ENCODE measurements at regions not wholly inside any gene's neighbourhood (a gene's known extent, or its start where the extent isn't known, plus 50 kb on each side); places are given as distances from the start of the nearest gene placed in this dataset.

GRCh38 chr9:31700252-31701045, 684.0 kb upstream of the ACO1 start:
- BruUV-seq (replicated peaks): no TSS peak
- H3K4me1 ChIP-seq (replicated peaks in 1 of 2; ENCODE audit: control insufficient read depth in 2 of 2, insufficient read depth in 2 of 2, low read length in 2 of 2): no peaks in the 10 kb centered on the region
- 0% methylated on average over 2 of the region's 3 CpGs for WGBS (ENCODE audit: insufficient coverage, low coverage, missing lambda C conversion rate)
- H3K79me2 ChIP-seq (ENCODE audit: control insufficient read depth, insufficient read depth, low read length): no peaks in the 10 kb centered on the region
- ATAC-seq (no peak), FAIRE-seq (no peak), DNase-seq (ENCODE audit: extremely low read depth in 1 of 4, low spot score in 3 of 4) (no peak)
- no peak overlapping the region for H3K9ac ChIP-seq (ENCODE audit: insufficient read depth in 1 of 2, low read depth in 2 of 2, low read length in 2 of 2)
- H4K20me1 ChIP-seq (replicated peaks; ENCODE audit: control insufficient read depth, insufficient read depth, low read length): no peaks in the 10 kb centered on the region
- no peaks in the 10 kb centered on the region for H3K36me3 ChIP-seq (ENCODE audit: control insufficient read depth, insufficient read depth, low read length)
- no peaks in the 10 kb centered on the region for H3K9me1 ChIP-seq (ENCODE audit: control insufficient read depth, insufficient read depth, low read length)
- CTCF ChIA-PET (ENCODE audit: low intra/inter-chr PET ratio): no interaction called here
- no peaks in the 10 kb centered on the region for H3K27me3 ChIP-seq (ENCODE audit: control insufficient read depth in 2 of 2, insufficient read depth in 2 of 2, low read length in 2 of 2)
- H2AFZ ChIP-seq (ENCODE audit: low read depth, low read length): no peak overlapping the region
- in situ Hi-C loops (cut with MboI): no loop called here
- intact Hi-C loops (cut with micrococcal nuclease): no loop called here
- POLR2A ChIA-PET: no interaction called here
- no peaks in the 10 kb centered on the region for H3K9me3 ChIP-seq (replicated peaks; ENCODE audit: control insufficient read depth, insufficient read depth, low read depth, low read length)
- no peak overlapping the region for H3K4me2 ChIP-seq (ENCODE audit: insufficient read depth, low read length)
- no peak overlapping the region for H3K4me3 ChIP-seq
- H3K27ac ChIP-seq (ENCODE audit: extremely low read depth, low read depth, low read length): no peak overlapping the region
- no peak for TF ChIP-seq IRF2 (CRISPR knock-in tag; IDR thresholded peaks at IDR 0.05)
- no peak for TF ChIP-seq THRA (IDR thresholded peaks at IDR 0.05)
- no peak for TF ChIP-seq ZNF232 (CRISPR knock-in tag; IDR thresholded peaks at IDR 0.05)
- no peak for TF ChIP-seq MIER1 (IDR thresholded peaks at IDR 0.05; ENCODE audit: low read depth)
- TF ChIP-seq ZBTB40 (IDR thresholded peaks at IDR 0.05): no peak
- TF ChIP-seq ZBTB40 (CRISPR knock-in tag; IDR thresholded peaks at IDR 0.05): no peak
- TF ChIP-seq MLX (CRISPR knock-in tag; conservative IDR thresholded peaks at IDR 0.05): no peak
- TF ChIP-seq CHD1 (IDR thresholded peaks at IDR 0.05; ENCODE audit: low read length): no peak
- TF ChIP-seq PPARD (CRISPR knock-in tag; IDR thresholded peaks at IDR 0.05): no peak

Data from K562 (cell line).